ENCODE measurements at regions not wholly inside any gene's neighbourhood (a gene's known extent, or its start where the extent isn't known, plus 50 kb on each side); places are given as distances from the start of the nearest gene placed in this dataset.

DNA sequence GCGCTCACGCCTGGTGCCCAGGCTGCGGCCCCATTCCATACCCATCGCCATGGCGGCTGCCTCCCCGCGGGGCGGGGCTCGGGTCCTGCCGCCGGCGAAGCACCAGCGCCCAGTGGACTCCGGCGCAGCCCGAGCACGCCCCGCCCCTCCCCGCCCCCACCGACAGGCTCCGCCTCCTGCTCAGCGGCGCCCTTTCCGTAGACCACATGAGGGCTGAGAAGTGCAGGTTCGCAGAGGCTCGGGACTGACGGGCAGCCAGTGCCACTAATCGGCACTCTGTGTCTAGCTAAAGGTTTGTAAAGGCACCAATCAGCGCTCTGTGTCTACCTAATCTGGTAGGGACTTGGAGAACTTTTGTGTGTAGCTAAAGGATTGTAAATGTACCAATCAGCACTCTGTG, 352.2 kb upstream of the AMELY start:
- TF ChIP-seq, protein P1, sequence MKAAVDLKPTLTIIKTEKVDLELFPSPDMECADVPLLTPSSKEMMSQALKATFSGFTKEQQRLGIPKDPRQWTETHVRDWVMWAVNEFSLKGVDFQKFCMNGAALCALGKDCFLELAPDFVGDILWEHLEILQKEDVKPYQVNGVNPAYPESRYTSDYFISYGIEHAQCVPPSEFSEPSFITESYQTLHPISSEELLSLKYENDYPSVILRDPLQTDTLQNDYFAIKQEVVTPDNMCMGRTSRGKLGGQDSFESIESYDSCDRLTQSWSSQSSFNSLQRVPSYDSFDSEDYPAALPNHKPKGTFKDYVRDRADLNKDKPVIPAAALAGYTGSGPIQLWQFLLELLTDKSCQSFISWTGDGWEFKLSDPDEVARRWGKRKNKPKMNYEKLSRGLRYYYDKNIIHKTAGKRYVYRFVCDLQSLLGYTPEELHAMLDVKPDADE (IDR thresholded peaks at IDR 0.05), result no peak
- TF ChIP-seq NANOG (IDR thresholded peaks at IDR 0.05; ENCODE audit: borderline replicate concordance) (no peak), CREB1 (CRISPR knock-in tag; IDR thresholded peaks at IDR 0.05; ENCODE audit: low read depth) (no peak), EZH2 (IDR thresholded peaks at IDR 0.05; ENCODE audit: low read depth, unreplicated experiment) (no peak), POLR2AphosphoS5 (IDR thresholded peaks at IDR 0.05; ENCODE audit: low read depth) (no peak), EZH2phosphoT487 (IDR thresholded peaks at IDR 0.05; ENCODE audit: unreplicated experiment) (no peak), ZNF114 (CRISPR knock-in tag; IDR thresholded peaks at IDR 0.05) (no peak), ZNF331 (CRISPR knock-in tag; IDR thresholded peaks at IDR 0.05; ENCODE audit: low read depth) (no peak), JUNB (IDR thresholded peaks at IDR 0.05; ENCODE audit: unreplicated experiment) (no peak), STAT1 (IDR thresholded peaks at IDR 0.05; ENCODE audit: unreplicated experiment) (no peak)
- TF ChIP-seq, protein P2, sequence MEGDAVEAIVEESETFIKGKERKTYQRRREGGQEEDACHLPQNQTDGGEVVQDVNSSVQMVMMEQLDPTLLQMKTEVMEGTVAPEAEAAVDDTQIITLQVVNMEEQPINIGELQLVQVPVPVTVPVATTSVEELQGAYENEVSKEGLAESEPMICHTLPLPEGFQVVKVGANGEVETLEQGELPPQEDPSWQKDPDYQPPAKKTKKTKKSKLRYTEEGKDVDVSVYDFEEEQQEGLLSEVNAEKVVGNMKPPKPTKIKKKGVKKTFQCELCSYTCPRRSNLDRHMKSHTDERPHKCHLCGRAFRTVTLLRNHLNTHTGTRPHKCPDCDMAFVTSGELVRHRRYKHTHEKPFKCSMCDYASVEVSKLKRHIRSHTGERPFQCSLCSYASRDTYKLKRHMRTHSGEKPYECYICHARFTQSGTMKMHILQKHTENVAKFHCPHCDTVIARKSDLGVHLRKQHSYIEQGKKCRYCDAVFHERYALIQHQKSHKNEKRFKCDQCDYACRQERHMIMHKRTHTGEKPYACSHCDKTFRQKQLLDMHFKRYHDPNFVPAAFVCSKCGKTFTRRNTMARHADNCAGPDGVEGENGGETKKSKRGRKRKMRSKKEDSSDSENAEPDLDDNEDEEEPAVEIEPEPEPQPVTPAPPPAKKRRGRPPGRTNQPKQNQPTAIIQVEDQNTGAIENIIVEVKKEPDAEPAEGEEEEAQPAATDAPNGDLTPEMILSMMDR (conservative IDR thresholded peaks at IDR 0.05; ENCODE audit: low read depth in 2 of 2), result no peak
- TF ChIP-seq, protein P3, sequence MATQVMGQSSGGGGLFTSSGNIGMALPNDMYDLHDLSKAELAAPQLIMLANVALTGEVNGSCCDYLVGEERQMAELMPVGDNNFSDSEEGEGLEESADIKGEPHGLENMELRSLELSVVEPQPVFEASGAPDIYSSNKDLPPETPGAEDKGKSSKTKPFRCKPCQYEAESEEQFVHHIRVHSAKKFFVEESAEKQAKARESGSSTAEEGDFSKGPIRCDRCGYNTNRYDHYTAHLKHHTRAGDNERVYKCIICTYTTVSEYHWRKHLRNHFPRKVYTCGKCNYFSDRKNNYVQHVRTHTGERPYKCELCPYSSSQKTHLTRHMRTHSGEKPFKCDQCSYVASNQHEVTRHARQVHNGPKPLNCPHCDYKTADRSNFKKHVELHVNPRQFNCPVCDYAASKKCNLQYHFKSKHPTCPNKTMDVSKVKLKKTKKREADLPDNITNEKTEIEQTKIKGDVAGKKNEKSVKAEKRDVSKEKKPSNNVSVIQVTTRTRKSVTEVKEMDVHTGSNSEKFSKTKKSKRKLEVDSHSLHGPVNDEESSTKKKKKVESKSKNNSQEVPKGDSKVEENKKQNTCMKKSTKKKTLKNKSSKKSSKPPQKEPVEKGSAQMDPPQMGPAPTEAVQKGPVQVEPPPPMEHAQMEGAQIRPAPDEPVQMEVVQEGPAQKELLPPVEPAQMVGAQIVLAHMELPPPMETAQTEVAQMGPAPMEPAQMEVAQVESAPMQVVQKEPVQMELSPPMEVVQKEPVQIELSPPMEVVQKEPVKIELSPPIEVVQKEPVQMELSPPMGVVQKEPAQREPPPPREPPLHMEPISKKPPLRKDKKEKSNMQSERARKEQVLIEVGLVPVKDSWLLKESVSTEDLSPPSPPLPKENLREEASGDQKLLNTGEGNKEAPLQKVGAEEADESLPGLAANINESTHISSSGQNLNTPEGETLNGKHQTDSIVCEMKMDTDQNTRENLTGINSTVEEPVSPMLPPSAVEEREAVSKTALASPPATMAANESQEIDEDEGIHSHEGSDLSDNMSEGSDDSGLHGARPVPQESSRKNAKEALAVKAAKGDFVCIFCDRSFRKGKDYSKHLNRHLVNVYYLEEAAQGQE (IDR thresholded peaks at IDR 0.05; ENCODE audit: unreplicated experiment), result no peak
- TF ChIP-seq, protein P4, sequence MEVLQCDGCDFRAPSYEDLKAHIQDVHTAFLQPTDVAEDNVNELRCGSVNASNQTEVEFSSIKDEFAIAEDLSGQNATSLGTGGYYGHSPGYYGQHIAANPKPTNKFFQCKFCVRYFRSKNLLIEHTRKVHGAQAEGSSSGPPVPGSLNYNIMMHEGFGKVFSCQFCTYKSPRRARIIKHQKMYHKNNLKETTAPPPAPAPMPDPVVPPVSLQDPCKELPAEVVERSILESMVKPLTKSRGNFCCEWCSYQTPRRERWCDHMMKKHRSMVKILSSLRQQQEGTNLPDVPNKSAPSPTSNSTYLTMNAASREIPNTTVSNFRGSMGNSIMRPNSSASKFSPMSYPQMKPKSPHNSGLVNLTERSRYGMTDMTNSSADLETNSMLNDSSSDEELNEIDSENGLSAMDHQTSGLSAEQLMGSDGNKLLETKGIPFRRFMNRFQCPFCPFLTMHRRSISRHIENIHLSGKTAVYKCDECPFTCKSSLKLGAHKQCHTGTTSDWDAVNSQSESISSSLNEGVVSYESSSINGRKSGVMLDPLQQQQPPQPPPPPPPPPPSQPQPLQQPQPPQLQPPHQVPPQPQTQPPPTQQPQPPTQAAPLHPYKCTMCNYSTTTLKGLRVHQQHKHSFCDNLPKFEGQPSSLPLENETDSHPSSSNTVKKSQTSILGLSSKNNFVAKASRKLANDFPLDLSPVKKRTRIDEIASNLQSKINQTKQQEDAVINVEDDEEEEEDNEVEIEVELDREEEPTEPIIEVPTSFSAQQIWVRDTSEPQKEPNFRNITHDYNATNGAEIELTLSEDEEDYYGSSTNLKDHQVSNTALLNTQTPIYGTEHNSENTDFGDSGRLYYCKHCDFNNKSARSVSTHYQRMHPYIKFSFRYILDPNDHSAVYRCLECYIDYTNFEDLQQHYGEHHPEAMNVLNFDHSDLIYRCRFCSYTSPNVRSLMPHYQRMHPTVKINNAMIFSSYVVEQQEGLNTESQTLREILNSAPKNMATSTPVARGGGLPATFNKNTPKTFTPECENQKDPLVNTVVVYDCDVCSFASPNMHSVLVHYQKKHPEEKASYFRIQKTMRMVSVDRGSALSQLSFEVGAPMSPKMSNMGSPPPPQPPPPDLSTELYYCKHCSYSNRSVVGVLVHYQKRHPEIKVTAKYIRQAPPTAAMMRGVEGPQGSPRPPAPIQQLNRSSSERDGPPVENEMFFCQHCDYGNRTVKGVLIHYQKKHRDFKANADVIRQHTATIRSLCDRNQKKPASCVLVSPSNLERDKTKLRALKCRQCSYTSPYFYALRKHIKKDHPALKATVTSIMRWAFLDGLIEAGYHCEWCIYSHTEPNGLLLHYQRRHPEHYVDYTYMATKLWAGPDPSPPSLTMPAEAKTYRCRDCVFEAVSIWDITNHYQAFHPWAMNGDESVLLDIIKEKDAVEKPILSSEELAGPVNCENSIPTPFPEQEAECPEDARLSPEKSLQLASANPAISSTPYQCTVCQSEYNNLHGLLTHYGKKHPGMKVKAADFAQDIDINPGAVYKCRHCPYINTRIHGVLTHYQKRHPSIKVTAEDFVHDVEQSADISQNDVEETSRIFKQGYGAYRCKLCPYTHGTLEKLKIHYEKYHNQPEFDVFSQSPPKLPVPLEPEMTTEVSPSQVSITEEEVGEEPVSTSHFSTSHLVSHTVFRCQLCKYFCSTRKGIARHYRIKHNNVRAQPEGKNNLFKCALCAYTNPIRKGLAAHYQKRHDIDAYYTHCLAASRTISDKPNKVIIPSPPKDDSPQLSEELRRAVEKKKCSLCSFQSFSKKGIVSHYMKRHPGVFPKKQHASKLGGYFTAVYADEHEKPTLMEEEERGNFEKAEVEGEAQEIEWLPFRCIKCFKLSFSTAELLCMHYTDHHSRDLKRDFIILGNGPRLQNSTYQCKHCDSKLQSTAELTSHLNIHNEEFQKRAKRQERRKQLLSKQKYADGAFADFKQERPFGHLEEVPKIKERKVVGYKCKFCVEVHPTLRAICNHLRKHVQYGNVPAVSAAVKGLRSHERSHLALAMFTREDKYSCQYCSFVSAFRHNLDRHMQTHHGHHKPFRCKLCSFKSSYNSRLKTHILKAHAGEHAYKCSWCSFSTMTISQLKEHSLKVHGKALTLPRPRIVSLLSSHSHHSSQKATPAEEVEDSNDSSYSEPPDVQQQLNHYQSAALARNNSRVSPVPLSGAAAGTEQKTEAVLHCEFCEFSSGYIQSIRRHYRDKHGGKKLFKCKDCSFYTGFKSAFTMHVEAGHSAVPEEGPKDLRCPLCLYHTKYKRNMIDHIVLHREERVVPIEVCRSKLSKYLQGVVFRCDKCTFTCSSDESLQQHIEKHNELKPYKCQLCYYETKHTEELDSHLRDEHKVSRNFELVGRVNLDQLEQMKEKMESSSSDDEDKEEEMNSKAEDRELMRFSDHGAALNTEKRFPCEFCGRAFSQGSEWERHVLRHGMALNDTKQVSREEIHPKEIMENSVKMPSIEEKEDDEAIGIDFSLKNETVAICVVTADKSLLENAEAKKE (CRISPR knock-in tag; IDR thresholded peaks at IDR 0.05), result no peak

Data from GM23338 (cell line).